ENCODE measurements at regions not wholly inside any gene's neighbourhood (a gene's known extent, or its start where the extent isn't known, plus 50 kb on each side); places are given as distances from the start of the nearest gene placed in this dataset.

DNA sequence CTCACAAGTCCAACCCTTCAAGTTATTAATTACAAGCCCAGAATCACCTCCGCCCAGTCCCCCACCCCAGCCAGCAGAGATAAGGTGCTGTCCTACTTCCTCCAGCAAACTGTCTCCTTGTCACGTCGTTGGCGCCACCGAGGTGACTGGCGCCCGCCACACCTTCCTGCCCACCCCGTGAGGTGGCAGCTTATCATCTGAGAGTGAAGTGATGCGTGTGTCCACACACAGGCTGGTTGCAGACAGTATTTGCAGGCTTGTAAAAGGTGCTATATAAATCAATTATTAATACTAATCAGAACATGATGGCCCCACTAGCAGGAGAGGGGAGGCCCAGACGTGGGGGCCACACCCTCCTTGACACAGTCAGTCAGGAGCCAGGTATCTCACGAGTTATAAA, 786.6 kb upstream of the TBX3 start:
- DNase-seq (ENCODE audit: extremely low spot score, unreplicated experiment), result peak; percentile 70
- Mint-ChIP-seq H3K36me3 (ENCODE audit: unreplicated experiment) (no peaks in the 10 kb centered on the region), H3K9me3 (ENCODE audit: unreplicated experiment) (no peaks in the 10 kb centered on the region), H3K4me1 (ENCODE audit: unreplicated experiment) (no peaks in the 10 kb centered on the region), H3K27me3 (ENCODE audit: unreplicated experiment) (peaks cover 6% of the 10 kb centered on the region), H3K4me3 (ENCODE audit: unreplicated experiment) (no peak overlapping the region), H3K27ac (ENCODE audit: unreplicated experiment) (no peak overlapping the region)
- TF ChIP-seq, protein P1, sequence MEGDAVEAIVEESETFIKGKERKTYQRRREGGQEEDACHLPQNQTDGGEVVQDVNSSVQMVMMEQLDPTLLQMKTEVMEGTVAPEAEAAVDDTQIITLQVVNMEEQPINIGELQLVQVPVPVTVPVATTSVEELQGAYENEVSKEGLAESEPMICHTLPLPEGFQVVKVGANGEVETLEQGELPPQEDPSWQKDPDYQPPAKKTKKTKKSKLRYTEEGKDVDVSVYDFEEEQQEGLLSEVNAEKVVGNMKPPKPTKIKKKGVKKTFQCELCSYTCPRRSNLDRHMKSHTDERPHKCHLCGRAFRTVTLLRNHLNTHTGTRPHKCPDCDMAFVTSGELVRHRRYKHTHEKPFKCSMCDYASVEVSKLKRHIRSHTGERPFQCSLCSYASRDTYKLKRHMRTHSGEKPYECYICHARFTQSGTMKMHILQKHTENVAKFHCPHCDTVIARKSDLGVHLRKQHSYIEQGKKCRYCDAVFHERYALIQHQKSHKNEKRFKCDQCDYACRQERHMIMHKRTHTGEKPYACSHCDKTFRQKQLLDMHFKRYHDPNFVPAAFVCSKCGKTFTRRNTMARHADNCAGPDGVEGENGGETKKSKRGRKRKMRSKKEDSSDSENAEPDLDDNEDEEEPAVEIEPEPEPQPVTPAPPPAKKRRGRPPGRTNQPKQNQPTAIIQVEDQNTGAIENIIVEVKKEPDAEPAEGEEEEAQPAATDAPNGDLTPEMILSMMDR (IDR thresholded peaks at IDR 0.05), result no peak

DNA sequence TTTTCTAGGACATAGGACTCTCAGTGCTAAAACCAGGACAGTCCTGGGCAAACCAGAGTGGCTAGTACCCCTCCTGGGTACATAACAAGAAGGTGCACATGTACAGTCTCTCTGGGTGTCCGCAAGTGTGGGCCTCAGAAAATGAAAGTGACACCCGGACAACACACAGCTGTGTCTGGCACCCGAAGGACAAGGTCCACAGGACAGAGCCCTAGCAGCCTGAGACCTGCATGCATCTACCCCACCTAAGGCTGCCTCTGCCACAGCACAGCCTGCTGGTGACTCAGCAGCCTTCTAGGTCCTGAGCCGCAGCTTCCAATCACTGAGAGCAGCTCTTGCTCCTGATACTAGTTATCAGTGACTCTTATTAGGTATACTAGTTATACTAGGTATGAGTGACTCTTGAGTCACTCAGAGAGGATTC, 784.1 kb upstream of the TBX3 start:
- Mint-ChIP-seq H3K9me3 (ENCODE audit: unreplicated experiment) (no peaks in the 10 kb centered on the region), H3K36me3 (ENCODE audit: unreplicated experiment) (no peaks in the 10 kb centered on the region), H3K4me3 (ENCODE audit: unreplicated experiment) (no peak overlapping the region), H3K27ac (ENCODE audit: unreplicated experiment) (no peak overlapping the region), H3K4me1 (ENCODE audit: unreplicated experiment) (no peaks in the 10 kb centered on the region), H3K27me3 (ENCODE audit: unreplicated experiment) (peaks cover 22% of the 10 kb centered on the region)
- DNase-seq (ENCODE audit: extremely low spot score, unreplicated experiment), result peak; percentile 77
- TF ChIP-seq, protein P1 (IDR thresholded peaks at IDR 0.05), result peak; percentile 24

DNA sequence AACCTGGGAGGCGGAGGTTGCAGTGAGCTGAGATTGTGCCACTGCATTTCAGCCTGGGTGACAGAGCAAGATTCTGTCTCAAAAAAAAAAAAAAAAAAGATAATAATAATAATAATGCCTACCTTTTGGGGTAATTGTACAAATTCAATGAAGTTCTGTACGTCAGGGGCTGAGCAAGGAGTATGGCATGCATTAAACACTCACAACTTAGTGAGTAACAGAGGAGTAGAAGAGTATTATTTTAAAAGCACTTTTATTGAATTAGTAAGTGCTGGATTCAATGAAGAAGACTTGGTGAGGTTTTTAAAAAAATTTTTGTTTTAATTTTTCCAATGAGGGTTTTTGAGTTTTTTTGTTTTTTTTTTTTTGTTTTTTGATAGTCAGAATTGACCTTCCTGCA, 783.6 kb upstream of the TBX3 start:
- no peak overlapping the region for H3K4me3 Mint-ChIP-seq (ENCODE audit: unreplicated experiment)
- no peak overlapping the region for H3K27ac Mint-ChIP-seq (ENCODE audit: unreplicated experiment)
- no peak for DNase-seq (ENCODE audit: extremely low spot score, unreplicated experiment)
- H3K36me3 Mint-ChIP-seq (ENCODE audit: unreplicated experiment), result no peaks in the 10 kb centered on the region
- H3K4me1 Mint-ChIP-seq (ENCODE audit: unreplicated experiment), result no peaks in the 10 kb centered on the region
- no peaks in the 10 kb centered on the region for H3K9me3 Mint-ChIP-seq (ENCODE audit: unreplicated experiment)
- H3K27me3 Mint-ChIP-seq (ENCODE audit: unreplicated experiment), result peaks cover 24% of the 10 kb centered on the region
- TF ChIP-seq, protein P1 (IDR thresholded peaks at IDR 0.05), result no peak

DNA sequence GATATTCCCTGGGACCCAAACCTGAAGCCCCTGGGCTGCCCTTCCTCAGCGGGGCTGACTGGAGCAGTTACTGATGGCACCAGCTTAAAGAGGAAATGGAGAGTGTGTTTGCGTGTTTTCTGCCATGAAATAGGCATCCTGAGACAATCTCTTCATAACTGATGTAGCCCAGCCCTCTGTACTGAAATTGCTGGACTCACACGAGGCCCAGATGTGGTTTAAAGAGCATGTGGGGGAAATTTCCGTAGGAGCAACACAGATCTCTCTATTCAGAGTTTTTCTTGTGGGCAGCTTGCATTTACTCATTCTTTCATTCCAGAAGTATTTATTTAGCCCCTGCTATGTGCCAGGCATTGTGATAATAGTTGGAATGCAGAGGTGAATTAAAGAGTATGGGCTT, 782.1 kb upstream of the TBX3 start:
- Mint-ChIP-seq H3K4me1 (ENCODE audit: unreplicated experiment) (no peaks in the 10 kb centered on the region), H3K36me3 (ENCODE audit: unreplicated experiment) (no peaks in the 10 kb centered on the region), H3K9me3 (ENCODE audit: unreplicated experiment) (peaks cover 5% of the 10 kb centered on the region), H3K27me3 (ENCODE audit: unreplicated experiment) (peaks cover 25% of the 10 kb centered on the region), H3K27ac (ENCODE audit: unreplicated experiment) (no peak overlapping the region), H3K4me3 (ENCODE audit: unreplicated experiment) (no peak overlapping the region)
- DNase-seq (ENCODE audit: extremely low spot score, unreplicated experiment), result peak; percentile 60
- TF ChIP-seq, protein P1 (IDR thresholded peaks at IDR 0.05), result no peak

DNA sequence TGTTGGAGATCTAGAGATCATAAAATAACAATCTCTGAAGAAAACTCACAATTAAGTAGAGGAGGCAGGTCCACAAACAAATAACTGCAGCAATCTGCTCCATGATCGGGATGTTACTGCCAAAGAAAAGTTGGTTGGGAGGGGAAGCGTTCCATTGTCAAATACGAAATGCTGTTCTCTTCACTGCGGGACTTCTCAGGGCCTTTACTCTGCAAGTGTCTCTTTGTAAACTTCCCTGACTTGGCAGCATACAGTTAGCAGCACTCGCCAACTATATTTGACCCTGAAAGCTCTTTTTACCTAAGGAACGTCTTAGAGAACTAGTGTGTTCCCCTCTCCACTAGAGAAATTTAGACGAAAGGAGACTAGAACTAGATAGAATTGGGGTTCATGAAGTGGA, 780.7 kb upstream of the TBX3 start:
- H3K27ac Mint-ChIP-seq (ENCODE audit: unreplicated experiment), result no peak overlapping the region
- no peaks in the 10 kb centered on the region for H3K36me3 Mint-ChIP-seq (ENCODE audit: unreplicated experiment)
- TF ChIP-seq, protein P1 (IDR thresholded peaks at IDR 0.05), result no peak
- no peaks in the 10 kb centered on the region for H3K4me1 Mint-ChIP-seq (ENCODE audit: unreplicated experiment)
- H3K9me3 Mint-ChIP-seq (ENCODE audit: unreplicated experiment), result peaks cover 5% of the 10 kb centered on the region
- peak; percentile 17 for DNase-seq (ENCODE audit: extremely low spot score, unreplicated experiment)
- H3K27me3 Mint-ChIP-seq (ENCODE audit: unreplicated experiment), result peaks cover 23% of the 10 kb centered on the region
- H3K4me3 Mint-ChIP-seq (ENCODE audit: unreplicated experiment), result no peak overlapping the region
